Ishikawa (cell line): ENCODE measurements at regions not wholly inside any gene's neighbourhood (a gene's known extent, or its start where the extent isn't known, plus 50 kb on each side); places are given as distances from the start of the nearest gene placed in this dataset.

Experiments
- CEBPB ChIP-seq: IDR thresholded peaks from 2 replicates; pipeline ENCODE4 v1.6.1; 2012
- CREB1 ChIP-seq: IDR thresholded peaks from 2 replicates; pipeline ENCODE4 v1.6.1; 2012; ENCODE audit warnings: low read depth
- EGR1 ChIP-seq: IDR thresholded peaks from 2 replicates; pipeline ENCODE4 v1.6.1; 2012
- EP300 ChIP-seq: IDR thresholded peaks from 2 replicates; pipeline ENCODE4 v1.6.1; 2012; ENCODE audit warnings: borderline replicate concordance
- FOXM1 ChIP-seq: IDR thresholded peaks from 2 replicates; pipeline ENCODE4 v1.6.1; 2012; ENCODE audit warnings: low read depth, borderline replicate concordance
- MAX ChIP-seq: IDR thresholded peaks from 2 replicates; pipeline ENCODE4 v1.6.1; 2012
- NFIC ChIP-seq: IDR thresholded peaks from 2 replicates; pipeline ENCODE4 v1.6.1; 2012
- RAD21 ChIP-seq: IDR thresholded peaks from 2 replicates; pipeline ENCODE4 v1.6.1; 2012; ENCODE audit warnings: low read depth
- REST ChIP-seq: IDR thresholded peaks from 2 replicates; pipeline ENCODE4 v1.6.1; 2012; ENCODE audit warnings: low read depth, mild to moderate bottlenecking
- TAF1 ChIP-seq: IDR thresholded peaks from 2 replicates; pipeline ENCODE4 v1.6.1; 2012; ENCODE audit warnings: low read depth, mild to moderate bottlenecking
- TCF12 ChIP-seq: IDR thresholded peaks from 2 replicates; pipeline ENCODE4 v1.6.1; 2012; ENCODE audit warnings: low read depth
- TEAD4 ChIP-seq: IDR thresholded peaks from 2 replicates; pipeline ENCODE4 v1.6.1; 2012
- USF1 ChIP-seq: IDR thresholded peaks from 2 replicates; pipeline ENCODE4 v1.6.1; 2012
- YY1 ChIP-seq: IDR thresholded peaks from 2 replicates; pipeline ENCODE4 v1.6.1; 2012; ENCODE audit warnings: low read depth
- ZBTB7A ChIP-seq: IDR thresholded peaks from 2 replicates; pipeline ENCODE4 v1.6.1; 2012; ENCODE audit warnings: low read depth

DNA sequence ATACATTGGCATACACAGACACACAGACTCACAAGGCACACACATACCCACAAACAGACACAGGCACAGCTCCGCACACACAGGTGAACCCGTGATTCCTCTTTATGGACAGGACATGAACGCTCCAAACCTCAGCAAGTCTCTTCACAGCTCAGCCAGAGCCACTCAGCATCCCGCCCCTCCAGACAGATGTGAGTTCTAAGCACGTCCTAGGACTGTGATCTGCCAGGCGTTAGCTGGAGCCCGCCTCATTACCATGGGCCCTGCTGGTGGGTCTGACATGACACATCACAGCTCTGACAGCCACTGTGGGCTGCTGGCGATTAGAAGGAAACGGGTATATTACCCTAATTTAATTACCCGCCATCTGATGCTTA lies 176.7 kb upstream of the PPP2R2D start:
- TF ChIP-seq REST (no peak), CREB1 (no peak), ZBTB7A (no peak), TEAD4 (no peak), MAX (no peak), TCF12 (no peak), USF1 (no peak), CEBPB (no peak), FOXM1 (no peak), YY1 (no peak)

- no peak for TF ChIP-seq CEBPB
- TF ChIP-seq TAF1 = no peak
- no peak for TF ChIP-seq NFIC
- TF ChIP-seq USF1 = no peak
- TF ChIP-seq TEAD4 = no peak
- TF ChIP-seq TCF12 = no peak
- TF ChIP-seq MAX = no peak
- no peak for TF ChIP-seq EP300
- TF ChIP-seq YY1 = no peak
- TF ChIP-seq CREB1 = no peak
- TF ChIP-seq ZBTB7A = no peak
- no peak for TF ChIP-seq FOXM1
Observed at GRCh38 chr10:131724891-131725580, 175.8 kb upstream of the PPP2R2D start.

GRCh38 chr10:131725581-131726069 lies 175.2 kb upstream of the PPP2R2D start:
- TF ChIP-seq FOXM1 = no peak
- no peak for TF ChIP-seq CREB1
- no peak for TF ChIP-seq EP300
- TF ChIP-seq NFIC = no peak
- no peak for TF ChIP-seq CEBPB
- TF ChIP-seq YY1 = no peak
- no peak for TF ChIP-seq REST
- TF ChIP-seq ZBTB7A = no peak
- TF ChIP-seq TEAD4 = no peak
- no peak for TF ChIP-seq USF1

DNA sequence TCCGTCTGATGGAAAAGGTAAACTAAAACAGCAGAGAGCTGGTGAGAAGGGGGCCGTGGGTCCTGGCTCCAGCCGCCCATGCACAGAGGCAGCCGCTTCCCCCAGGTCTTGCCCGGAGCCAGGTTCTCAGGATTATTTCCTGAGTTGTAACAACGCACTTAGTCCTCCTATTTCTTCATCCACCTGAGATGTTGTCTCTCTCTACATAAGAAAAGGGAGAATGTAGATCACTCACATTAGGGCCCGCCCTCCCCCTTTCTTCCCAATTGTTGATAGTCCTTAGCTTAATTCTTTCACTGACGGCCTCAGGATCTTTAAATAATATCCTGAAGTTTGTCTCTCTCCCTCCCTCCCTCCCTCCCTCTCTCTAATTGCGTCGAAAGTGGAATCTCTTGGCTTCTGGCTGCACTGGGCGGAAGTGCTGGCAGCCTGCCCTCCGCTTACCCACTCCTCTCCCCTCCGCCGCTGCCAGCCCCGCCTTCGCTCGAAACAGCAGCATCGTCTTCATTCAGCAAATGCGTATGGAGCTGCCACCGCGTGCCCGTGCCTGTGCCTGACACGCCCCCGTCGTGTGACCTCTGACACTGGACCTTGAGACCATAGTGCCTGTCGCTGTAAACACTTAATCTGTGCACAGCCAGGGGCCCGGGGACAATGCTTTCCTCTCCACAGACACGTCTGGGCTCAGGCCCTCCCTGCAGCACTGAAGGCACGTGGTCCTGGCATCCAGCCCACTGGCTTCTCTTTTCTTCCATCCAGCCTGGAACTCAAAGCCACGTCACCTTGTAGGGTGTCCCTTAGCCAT lies 174.5 kb upstream of the PPP2R2D start:
- TF ChIP-seq YY1 (no peak), CEBPB (no peak), MAX (no peak), TEAD4 (no peak), CREB1 (no peak), EP300 (no peak), RAD21 (no peak), ZBTB7A (no peak), TCF12 (no peak), EGR1 (no peak), REST (no peak), USF1 (no peak), TAF1 (no peak), FOXM1 (no peak), NFIC (no peak)
